ENCODE measurements at regions not wholly inside any gene's neighbourhood (a gene's known extent, or its start where the extent isn't known, plus 50 kb on each side); places are given as distances from the start of the nearest gene placed in this dataset.

DNA sequence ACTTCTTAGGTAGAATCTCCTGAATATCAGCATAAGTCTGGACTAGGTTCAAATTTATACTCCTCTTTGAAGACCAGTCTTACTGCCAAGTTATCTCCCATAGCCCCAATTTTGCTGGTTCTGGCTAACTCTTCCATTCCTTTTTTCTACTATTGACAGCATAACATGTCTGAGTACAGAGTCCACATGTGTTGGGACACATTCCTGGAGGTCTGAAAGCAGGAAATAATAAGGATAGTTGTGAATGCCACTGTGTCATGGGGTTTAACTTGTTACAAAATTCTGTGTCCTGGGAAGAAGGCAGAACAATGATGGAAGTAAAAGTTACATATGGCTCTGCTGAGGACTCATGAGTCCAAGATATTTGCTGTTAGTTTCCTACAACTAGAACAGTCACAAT is 57.4 kb upstream of the ZBTB20 start (continued):
- TF ChIP-seq, protein P1, sequence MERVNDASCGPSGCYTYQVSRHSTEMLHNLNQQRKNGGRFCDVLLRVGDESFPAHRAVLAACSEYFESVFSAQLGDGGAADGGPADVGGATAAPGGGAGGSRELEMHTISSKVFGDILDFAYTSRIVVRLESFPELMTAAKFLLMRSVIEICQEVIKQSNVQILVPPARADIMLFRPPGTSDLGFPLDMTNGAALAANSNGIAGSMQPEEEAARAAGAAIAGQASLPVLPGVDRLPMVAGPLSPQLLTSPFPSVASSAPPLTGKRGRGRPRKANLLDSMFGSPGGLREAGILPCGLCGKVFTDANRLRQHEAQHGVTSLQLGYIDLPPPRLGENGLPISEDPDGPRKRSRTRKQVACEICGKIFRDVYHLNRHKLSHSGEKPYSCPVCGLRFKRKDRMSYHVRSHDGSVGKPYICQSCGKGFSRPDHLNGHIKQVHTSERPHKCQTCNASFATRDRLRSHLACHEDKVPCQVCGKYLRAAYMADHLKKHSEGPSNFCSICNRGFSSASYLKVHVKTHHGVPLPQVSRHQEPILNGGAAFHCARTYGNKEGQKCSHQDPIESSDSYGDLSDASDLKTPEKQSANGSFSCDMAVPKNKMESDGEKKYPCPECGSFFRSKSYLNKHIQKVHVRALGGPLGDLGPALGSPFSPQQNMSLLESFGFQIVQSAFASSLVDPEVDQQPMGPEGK (CRISPR knock-in tag; IDR thresholded peaks at IDR 0.05): no peak
- TF ChIP-seq TP53 (CRISPR knock-in tag; conservative IDR thresholded peaks at IDR 0.05): no peak
- TF ChIP-seq, protein P2, sequence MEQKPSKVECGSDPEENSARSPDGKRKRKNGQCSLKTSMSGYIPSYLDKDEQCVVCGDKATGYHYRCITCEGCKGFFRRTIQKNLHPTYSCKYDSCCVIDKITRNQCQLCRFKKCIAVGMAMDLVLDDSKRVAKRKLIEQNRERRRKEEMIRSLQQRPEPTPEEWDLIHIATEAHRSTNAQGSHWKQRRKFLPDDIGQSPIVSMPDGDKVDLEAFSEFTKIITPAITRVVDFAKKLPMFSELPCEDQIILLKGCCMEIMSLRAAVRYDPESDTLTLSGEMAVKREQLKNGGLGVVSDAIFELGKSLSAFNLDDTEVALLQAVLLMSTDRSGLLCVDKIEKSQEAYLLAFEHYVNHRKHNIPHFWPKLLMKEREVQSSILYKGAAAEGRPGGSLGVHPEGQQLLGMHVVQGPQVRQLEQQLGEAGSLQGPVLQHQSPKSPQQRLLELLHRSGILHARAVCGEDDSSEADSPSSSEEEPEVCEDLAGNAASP (CRISPR knock-in tag; IDR thresholded peaks at IDR 0.05; ENCODE audit: borderline replicate concordance): no peak
- no peak for TF ChIP-seq TRIM24 (CRISPR knock-in tag; IDR thresholded peaks at IDR 0.05)
- no peak for TF ChIP-seq ETV6 (CRISPR knock-in tag; conservative IDR thresholded peaks at IDR 0.05)
- TF ChIP-seq ZNF616 (CRISPR knock-in tag; IDR thresholded peaks at IDR 0.05; ENCODE audit: low read depth): no peak
- TF ChIP-seq, protein P3, sequence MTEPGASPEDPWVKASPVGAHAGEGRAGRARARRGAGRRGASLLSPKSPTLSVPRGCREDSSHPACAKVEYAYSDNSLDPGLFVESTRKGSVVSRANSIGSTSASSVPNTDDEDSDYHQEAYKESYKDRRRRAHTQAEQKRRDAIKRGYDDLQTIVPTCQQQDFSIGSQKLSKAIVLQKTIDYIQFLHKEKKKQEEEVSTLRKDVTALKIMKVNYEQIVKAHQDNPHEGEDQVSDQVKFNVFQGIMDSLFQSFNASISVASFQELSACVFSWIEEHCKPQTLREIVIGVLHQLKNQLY (CRISPR knock-in tag; IDR thresholded peaks at IDR 0.05): no peak
- TF ChIP-seq, protein P4, sequence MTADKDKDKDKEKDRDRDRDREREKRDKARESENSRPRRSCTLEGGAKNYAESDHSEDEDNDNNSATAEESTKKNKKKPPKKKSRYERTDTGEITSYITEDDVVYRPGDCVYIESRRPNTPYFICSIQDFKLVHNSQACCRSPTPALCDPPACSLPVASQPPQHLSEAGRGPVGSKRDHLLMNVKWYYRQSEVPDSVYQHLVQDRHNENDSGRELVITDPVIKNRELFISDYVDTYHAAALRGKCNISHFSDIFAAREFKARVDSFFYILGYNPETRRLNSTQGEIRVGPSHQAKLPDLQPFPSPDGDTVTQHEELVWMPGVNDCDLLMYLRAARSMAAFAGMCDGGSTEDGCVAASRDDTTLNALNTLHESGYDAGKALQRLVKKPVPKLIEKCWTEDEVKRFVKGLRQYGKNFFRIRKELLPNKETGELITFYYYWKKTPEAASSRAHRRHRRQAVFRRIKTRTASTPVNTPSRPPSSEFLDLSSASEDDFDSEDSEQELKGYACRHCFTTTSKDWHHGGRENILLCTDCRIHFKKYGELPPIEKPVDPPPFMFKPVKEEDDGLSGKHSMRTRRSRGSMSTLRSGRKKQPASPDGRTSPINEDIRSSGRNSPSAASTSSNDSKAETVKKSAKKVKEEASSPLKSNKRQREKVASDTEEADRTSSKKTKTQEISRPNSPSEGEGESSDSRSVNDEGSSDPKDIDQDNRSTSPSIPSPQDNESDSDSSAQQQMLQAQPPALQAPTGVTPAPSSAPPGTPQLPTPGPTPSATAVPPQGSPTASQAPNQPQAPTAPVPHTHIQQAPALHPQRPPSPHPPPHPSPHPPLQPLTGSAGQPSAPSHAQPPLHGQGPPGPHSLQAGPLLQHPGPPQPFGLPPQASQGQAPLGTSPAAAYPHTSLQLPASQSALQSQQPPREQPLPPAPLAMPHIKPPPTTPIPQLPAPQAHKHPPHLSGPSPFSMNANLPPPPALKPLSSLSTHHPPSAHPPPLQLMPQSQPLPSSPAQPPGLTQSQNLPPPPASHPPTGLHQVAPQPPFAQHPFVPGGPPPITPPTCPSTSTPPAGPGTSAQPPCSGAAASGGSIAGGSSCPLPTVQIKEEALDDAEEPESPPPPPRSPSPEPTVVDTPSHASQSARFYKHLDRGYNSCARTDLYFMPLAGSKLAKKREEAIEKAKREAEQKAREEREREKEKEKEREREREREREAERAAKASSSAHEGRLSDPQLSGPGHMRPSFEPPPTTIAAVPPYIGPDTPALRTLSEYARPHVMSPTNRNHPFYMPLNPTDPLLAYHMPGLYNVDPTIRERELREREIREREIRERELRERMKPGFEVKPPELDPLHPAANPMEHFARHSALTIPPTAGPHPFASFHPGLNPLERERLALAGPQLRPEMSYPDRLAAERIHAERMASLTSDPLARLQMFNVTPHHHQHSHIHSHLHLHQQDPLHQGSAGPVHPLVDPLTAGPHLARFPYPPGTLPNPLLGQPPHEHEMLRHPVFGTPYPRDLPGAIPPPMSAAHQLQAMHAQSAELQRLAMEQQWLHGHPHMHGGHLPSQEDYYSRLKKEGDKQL (CRISPR knock-in tag; IDR thresholded peaks at IDR 0.05; ENCODE audit: low read depth): no peak
- peak; percentile 59 for TF ChIP-seq SOX5 (CRISPR knock-in tag; IDR thresholded peaks at IDR 0.05; ENCODE audit: borderline replicate concordance)
- TF ChIP-seq, protein P5, sequence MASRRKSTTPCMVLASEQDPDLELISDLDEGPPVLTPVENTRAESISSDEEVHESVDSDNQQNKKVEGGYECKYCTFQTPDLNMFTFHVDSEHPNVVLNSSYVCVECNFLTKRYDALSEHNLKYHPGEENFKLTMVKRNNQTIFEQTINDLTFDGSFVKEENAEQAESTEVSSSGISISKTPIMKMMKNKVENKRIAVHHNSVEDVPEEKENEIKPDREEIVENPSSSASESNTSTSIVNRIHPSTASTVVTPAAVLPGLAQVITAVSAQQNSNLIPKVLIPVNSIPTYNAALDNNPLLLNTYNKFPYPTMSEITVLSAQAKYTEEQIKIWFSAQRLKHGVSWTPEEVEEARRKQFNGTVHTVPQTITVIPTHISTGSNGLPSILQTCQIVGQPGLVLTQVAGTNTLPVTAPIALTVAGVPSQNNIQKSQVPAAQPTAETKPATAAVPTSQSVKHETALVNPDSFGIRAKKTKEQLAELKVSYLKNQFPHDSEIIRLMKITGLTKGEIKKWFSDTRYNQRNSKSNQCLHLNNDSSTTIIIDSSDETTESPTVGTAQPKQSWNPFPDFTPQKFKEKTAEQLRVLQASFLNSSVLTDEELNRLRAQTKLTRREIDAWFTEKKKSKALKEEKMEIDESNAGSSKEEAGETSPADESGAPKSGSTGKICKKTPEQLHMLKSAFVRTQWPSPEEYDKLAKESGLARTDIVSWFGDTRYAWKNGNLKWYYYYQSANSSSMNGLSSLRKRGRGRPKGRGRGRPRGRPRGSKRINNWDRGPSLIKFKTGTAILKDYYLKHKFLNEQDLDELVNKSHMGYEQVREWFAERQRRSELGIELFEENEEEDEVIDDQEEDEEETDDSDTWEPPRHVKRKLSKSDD (CRISPR knock-in tag; IDR thresholded peaks at IDR 0.05; ENCODE audit: low read depth): no peak
- no peak for TF ChIP-seq MTA3 (CRISPR knock-in tag; IDR thresholded peaks at IDR 0.05)
- TF ChIP-seq ZNF75D (CRISPR knock-in tag; IDR thresholded peaks at IDR 0.05; ENCODE audit: borderline replicate concordance): no peak
- no peak for TF ChIP-seq CBX5 (CRISPR knock-in tag; IDR thresholded peaks at IDR 0.05; ENCODE audit: borderline replicate concordance)
- no peak for TF ChIP-seq KDM2A (CRISPR knock-in tag; IDR thresholded peaks at IDR 0.05; ENCODE audit: borderline replicate concordance, low read depth)
- TF ChIP-seq ZNF720 (CRISPR knock-in tag; IDR thresholded peaks at IDR 0.05): no peak
- TF ChIP-seq SSRP1 (CRISPR knock-in tag; IDR thresholded peaks at IDR 0.05): no peak
- TF ChIP-seq, protein P6, sequence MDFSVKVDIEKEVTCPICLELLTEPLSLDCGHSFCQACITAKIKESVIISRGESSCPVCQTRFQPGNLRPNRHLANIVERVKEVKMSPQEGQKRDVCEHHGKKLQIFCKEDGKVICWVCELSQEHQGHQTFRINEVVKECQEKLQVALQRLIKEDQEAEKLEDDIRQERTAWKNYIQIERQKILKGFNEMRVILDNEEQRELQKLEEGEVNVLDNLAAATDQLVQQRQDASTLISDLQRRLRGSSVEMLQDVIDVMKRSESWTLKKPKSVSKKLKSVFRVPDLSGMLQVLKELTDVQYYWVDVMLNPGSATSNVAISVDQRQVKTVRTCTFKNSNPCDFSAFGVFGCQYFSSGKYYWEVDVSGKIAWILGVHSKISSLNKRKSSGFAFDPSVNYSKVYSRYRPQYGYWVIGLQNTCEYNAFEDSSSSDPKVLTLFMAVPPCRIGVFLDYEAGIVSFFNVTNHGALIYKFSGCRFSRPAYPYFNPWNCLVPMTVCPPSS (IDR thresholded peaks at IDR 0.05): no peak
- TF ChIP-seq TEAD3 (CRISPR knock-in tag; optimal IDR thresholded peaks at IDR 0.05; ENCODE audit: borderline replicate concordance): peak; percentile 90

All from HepG2 (cell line).